GM12891 (cell line): ENCODE measurements at regions not wholly inside any gene's neighbourhood (a gene's known extent, or its start where the extent isn't known, plus 50 kb on each side); places are given as distances from the start of the nearest gene placed in this dataset.
"Not testable (repeated sequence)": the region's sequence is repeated elsewhere in the genome, so short reads cannot be mapped to it uniquely, and the experiment has no call there.

Source experiments
- DNase-seq: peaks from one replicate; pipeline ENCODE4 v3.0.0; 2011; ENCODE audit warnings: low spot score; ENCODE audit not compliant: insufficient read length
- FAIRE-seq: peaks from 2 replicates; lab custom pipeline; 2011; peaks lifted over from hg19 to GRCh38; lab: Jason Lieb, UNC
- PAX5 ChIP-seq: IDR thresholded peaks from 2 replicates; pipeline ENCODE4 v1.6.1; 2011; ENCODE audit warnings: low read length, moderate library complexity, mild to moderate bottlenecking; ENCODE audit not compliant: insufficient read depth, severe bottlenecking
- POLR2A ChIP-seq: IDR thresholded peaks from 2 replicates; pipeline ENCODE4 v1.6.1; 2011; ENCODE audit warnings: low read depth, low read length, control low read depth
- POLR2AphosphoS5 ChIP-seq: IDR thresholded peaks from 2 replicates; pipeline ENCODE4 v1.6.1; 2011; ENCODE audit warnings: low read depth, low read length, control low read depth
- POU2F2 ChIP-seq: IDR thresholded peaks from 2 replicates; pipeline ENCODE4 v1.6.1; 2011; ENCODE audit warnings: low read depth, mild to moderate bottlenecking, control low read depth, low read length, moderate library complexity
- SPI1 ChIP-seq: IDR thresholded peaks from 2 replicates; pipeline ENCODE4 v1.6.1; 2011; ENCODE audit warnings: low read depth, low read length, control low read depth
- TAF1 ChIP-seq: IDR thresholded peaks from 2 replicates; pipeline ENCODE4 v1.6.1; 2011; ENCODE audit warnings: low read depth, low read length, control low read depth

DNA sequence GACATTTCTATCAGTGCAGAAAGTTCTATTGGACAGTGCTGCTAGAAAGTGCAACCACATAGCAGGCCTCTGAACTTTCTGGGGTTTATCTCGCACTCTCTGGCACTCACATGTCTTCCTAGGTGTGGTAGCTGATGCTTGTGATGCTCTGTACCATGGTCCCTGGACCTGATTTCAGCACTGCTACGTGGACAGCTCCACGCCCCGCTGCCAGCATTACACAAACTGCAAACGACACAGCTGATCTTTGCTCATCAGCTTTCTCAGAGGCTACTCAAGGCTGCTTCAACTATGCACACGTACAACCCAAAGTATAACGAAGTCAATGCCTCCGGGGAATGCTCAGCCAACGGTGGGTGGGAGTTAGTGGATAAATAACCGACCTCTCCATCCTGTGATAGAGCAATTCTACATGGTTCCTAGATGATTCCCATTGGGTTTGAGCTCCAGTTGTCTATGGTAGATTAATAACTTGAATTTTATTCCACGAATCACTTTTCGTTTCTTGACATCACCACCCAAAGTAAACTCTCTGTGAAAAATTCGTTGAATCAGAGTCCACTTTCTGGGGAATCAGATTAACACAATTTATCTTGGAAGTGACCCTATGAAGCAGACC, 302.5 kb downstream of the ACTR3B start:
- FAIRE-seq = no peak
- TF ChIP-seq POLR2AphosphoS5 (no peak), PAX5 (no peak), POLR2A (no peak), POU2F2 (no peak), SPI1 (no peak), TAF1 (no peak)
- DNase-seq = no peak

DNA sequence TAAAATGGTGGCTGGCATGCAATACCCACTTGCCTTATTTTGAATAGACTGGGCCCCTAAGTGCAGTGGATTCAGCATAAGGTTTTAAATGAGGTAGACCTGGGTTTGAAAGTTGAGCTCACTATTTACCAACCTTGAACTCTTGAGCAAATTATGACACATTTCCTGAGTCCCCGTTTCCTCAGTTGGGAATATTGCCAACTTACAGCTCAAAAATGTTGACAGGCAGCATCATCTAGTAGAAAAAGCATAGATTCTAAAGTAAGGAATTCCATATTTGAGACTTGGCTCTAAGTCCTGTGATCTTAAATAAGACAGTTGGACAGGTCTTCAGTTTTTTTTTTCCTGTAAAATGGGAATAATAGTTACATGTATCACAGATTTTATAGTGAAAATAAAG, 305.5 kb downstream of the ACTR3B start:
- DNase-seq (no peak), FAIRE-seq (no peak)
- no peak for TF ChIP-seq POLR2A

- no peak for TF ChIP-seq SPI1
- no peak for TF ChIP-seq POLR2A
- no peak for TF ChIP-seq POLR2AphosphoS5
- no peak for TF ChIP-seq TAF1
- no peak for TF ChIP-seq PAX5
- no peak for TF ChIP-seq POU2F2
- DNase-seq = no peak
- FAIRE-seq = no peak
Observed at GRCh38 chr7:153066711-153067110, 307.2 kb downstream of the ACTR3B start.

GRCh38 chr7:153070141-153070540, 310.6 kb downstream of the ACTR3B start:
- FAIRE-seq = no peak
- DNase-seq = no peak
- TF ChIP-seq SPI1 = no peak
- no peak for TF ChIP-seq POLR2A
- TF ChIP-seq PAX5 = no peak
- TF ChIP-seq POU2F2 = no peak
- no peak for TF ChIP-seq TAF1
- TF ChIP-seq POLR2AphosphoS5 = no peak

- TF ChIP-seq TAF1 (no peak), POLR2A (no peak), POU2F2 (no peak), POLR2AphosphoS5 (no peak)
- FAIRE-seq (no peak), DNase-seq (no peak)
Observed at GRCh38 chr7:153072806-153073205, 313.3 kb downstream of the ACTR3B start.

DNA sequence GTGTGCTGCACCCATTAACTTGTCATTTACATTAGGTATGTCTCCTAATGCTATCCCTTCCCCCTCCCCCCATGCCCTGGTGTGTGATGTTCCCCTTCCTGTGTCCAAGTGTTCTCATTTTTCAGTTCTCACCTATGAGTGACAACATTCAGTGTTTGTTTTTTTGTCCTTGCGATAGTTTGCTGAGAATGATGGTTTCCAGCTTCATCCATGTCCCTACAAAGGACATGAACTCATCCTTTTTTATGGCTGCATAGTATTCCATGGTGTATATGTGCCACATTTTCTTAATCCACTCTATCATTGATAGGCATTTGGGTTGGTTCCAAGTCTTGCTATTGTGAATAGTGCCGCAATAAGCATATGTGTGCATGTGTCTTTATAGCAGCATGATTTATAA, 316.7 kb downstream of the ACTR3B start:
- not testable (repeated sequence) for FAIRE-seq, DNase-seq

DNA sequence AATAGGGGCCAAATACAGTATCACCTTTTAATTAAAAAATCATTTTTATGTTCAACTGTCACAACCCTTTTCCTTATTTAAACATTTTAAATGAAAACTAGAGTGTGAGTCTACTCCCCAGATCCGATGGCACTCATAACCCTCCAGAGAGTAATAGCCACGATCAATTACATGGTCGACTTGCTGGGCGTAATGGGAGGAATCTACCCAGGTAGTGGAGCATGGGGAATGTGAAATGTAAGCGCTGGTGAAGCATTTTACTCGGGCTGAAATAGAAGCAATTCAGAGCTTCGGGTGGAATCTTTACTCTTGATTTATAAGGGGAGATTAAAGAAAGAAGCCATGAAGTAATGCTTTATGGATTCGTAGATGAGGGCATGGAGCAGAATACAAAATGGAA, 321.9 kb downstream of the ACTR3B start:
- TF ChIP-seq POLR2A = no peak
- TF ChIP-seq PAX5 = no peak
- DNase-seq (no peak), FAIRE-seq (no peak)

- no peak for DNase-seq
- TF ChIP-seq POU2F2 (no peak), SPI1 (no peak), TAF1 (no peak), POLR2AphosphoS5 (no peak), PAX5 (no peak), POLR2A (no peak)
- no peak for FAIRE-seq
Observed at GRCh38 chr7:153084278-153084677, 324.7 kb downstream of the ACTR3B start.

DNA sequence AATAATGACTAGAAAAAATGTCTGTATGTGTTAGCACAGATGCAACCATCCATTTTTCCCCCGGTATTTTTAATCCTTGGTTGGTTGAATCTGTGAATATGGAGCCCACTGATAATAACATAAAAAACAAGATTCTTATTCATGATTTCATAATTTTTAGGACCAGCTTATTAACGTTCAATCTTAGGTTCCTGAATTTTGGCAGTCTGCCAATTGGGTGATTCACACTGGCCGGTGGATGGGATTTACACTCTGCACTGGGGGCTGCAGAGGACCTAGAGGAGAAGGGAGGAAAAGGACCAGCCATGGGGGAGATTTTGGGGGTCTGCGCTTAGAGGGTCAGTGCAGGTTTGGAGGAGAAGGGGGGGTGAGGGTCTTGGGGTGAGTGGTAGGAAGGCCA, 327.9 kb downstream of the ACTR3B start:
- TF ChIP-seq SPI1 (no peak), POLR2A (no peak), POLR2AphosphoS5 (no peak), TAF1 (no peak), PAX5 (no peak), POU2F2 (no peak)
- no peak for DNase-seq
- no peak for FAIRE-seq

DNA sequence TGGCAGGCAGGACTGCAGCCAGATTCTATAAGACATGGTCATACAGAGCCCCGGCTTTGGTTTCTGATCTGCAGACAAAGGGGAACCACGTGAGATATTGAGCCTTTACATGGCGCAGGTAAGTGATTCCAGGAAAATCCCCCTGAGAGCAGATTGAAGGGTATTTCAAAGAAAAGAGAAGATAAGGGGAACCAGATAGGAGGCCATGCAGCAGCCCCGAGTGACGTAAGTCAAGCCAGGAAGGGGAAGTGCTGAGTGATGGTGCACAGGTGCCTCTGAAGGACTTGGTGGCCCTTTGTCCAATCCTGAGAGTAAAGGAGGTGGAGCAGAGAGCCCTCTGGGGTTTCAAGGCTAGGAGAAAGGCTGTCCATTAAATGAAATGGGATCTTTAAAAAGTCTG, 329.0 kb downstream of the ACTR3B start:
- FAIRE-seq (no peak), DNase-seq (no peak)

GRCh38 chr7:153090209-153090608, 330.7 kb downstream of the ACTR3B start:
- no peak for DNase-seq
- FAIRE-seq = no peak
- TF ChIP-seq POU2F2 (no peak), POLR2AphosphoS5 (no peak), SPI1 (no peak), POLR2A (no peak), TAF1 (no peak), PAX5 (no peak)

More for the DNA sequence above, 329.0 kb downstream of the ACTR3B start:
- TF ChIP-seq POLR2AphosphoS5 = no peak

GRCh38 chr7:153090764-153091163, 331.2 kb downstream of the ACTR3B start:
- DNase-seq (no peak), FAIRE-seq (no peak)
- TF ChIP-seq POU2F2 = no peak
- no peak for TF ChIP-seq POLR2AphosphoS5
- TF ChIP-seq POLR2A = no peak
- no peak for TF ChIP-seq PAX5
- TF ChIP-seq SPI1 = no peak
- TF ChIP-seq TAF1 = no peak
